Neural progenitor cell (in vitro differentiated cells): ENCODE measurements at regions not wholly inside any gene's neighbourhood (a gene's known extent, or its start where the extent isn't known, plus 50 kb on each side); places are given as distances from the start of the nearest gene placed in this dataset.
A peak's percentile ranks its signal among the peaks of the same experiment; 100 is the strongest.

ENCODE experiments used
- DNase-seq: peaks from one replicate; pipeline ENCODE4 v3.0.0-alpha.2; 2016; ENCODE audit warnings: low spot score
- H2AFZ ChIP-seq: fragments of 200-600 bp; sonication (generic); replicated peaks from 2 replicates; pipeline ENCODE4 v1.6.1; 2016; ENCODE audit warnings: antibody characterized with exemption
- H3F3A ChIP-seq: fragments of 200-600 bp; sonication (generic); 2 replicates; pipeline ENCODE4 v1.6.1; 2016; ENCODE audit warnings: antibody characterized with exemption, low read depth
- H3K27ac ChIP-seq: fragments of 200-600 bp; sonication (generic); 2 replicates; pipeline ENCODE4 v1.5.1; 2016; ENCODE audit warnings: mild to moderate bottlenecking
- H3K27me3 ChIP-seq: fragments of 200-600 bp; sonication (generic); 2 replicates; pipeline ENCODE4 v1.6.1; 2016; ENCODE audit warnings: mild to moderate bottlenecking, moderate library complexity
- H3K36me3 ChIP-seq: fragments of 200-600 bp; sonication (generic); 2 replicates; pipeline ENCODE4 v1.5.1; 2016
- H3K4me1 ChIP-seq: fragments of 200-600 bp; sonication (generic); 2 replicates; pipeline ENCODE4 v1.6.1; 2016; ENCODE audit warnings: mixed run types
- H3K4me2 ChIP-seq: fragments of 200-600 bp; sonication (generic); 2 replicates; pipeline ENCODE4 v1.6.1; 2016
- H3K4me3 ChIP-seq: fragments of 200-600 bp; sonication (generic); 2 replicates; pipeline ENCODE4 v1.5.1; 2016
- H3K79me2 ChIP-seq: fragments of 200-600 bp; sonication (generic); 2 replicates; pipeline ENCODE4 v1.6.1; 2016; ENCODE audit warnings: low read depth
- H3K9ac ChIP-seq: fragments of 200-600 bp; sonication (generic); 2 replicates; pipeline ENCODE4 v1.6.1; 2016
- H3K9me3 ChIP-seq: fragments of 200-600 bp; sonication (generic); 2 replicates; pipeline ENCODE4 v1.5.1; 2016; ENCODE audit warnings: low read depth
- H4K20me1 ChIP-seq: fragments of 200-600 bp; sonication (generic); 2 replicates; pipeline ENCODE4 v1.6.1; 2016; ENCODE audit warnings: low read depth
- H3K27ac Mint-ChIP-seq: 3 replicates; pipeline ENCODE4 v1.8.0; 2021; ENCODE audit warnings: mixed read lengths
- H3K27me3 Mint-ChIP-seq: 2 replicates; pipeline ENCODE4 v1.8.0; 2022; ENCODE audit warnings: low read depth, mild to moderate bottlenecking, inconsistent platforms, moderate library complexity, mixed read lengths; ENCODE audit not compliant: insufficient read depth
- H3K36me3 Mint-ChIP-seq: 3 replicates; pipeline ENCODE4 v1.8.0; 2021; ENCODE audit warnings: mixed read lengths
- H3K4me1 Mint-ChIP-seq: 3 replicates; pipeline ENCODE4 v1.8.0; 2021; ENCODE audit warnings: mixed read lengths
- H3K4me3 Mint-ChIP-seq: 3 replicates; pipeline ENCODE4 v1.8.0; 2021; ENCODE audit warnings: mild to moderate bottlenecking, moderate library complexity, mixed read lengths
- H3K9me3 Mint-ChIP-seq: 3 replicates; pipeline ENCODE4 v1.8.0; 2020; ENCODE audit warnings: mixed read lengths
- EZH2 ChIP-seq: fragments of 200-600 bp; sonication (generic); IDR thresholded peaks from 2 replicates; pipeline ENCODE4 v1.6.1; 2017; ENCODE audit warnings: antibody characterized with exemption, mild to moderate bottlenecking, moderate library complexity
- EZH2phosphoT487 ChIP-seq: fragments of 200-600 bp; sonication (generic); IDR thresholded peaks from 2 replicates; pipeline ENCODE4 v1.6.1; 2017; ENCODE audit warnings: antibody characterized with exemption
- TF ChIP-seq, protein P1 (sequence below): fragments of 200-600 bp; sonication (generic); IDR thresholded peaks from 2 replicates; pipeline ENCODE4 v1.5.1; 2017; ENCODE audit warnings: antibody characterized with exemption, mild to moderate bottlenecking

- Histone ChIP-seq H3K9ac (no peak overlapping the region), H3K27ac (no peak overlapping the region), H4K20me1 (no peaks in the 10 kb centered on the region), H2AFZ (peak overlapping the region; percentile 93), H3K36me3 (no peaks in the 10 kb centered on the region), H3K79me2 (no peaks in the 10 kb centered on the region), H3K27me3 (peaks cover 31% of the 10 kb centered on the region), H3K4me2 (peak overlapping the region; percentile 86), H3K4me1 (no peaks in the 10 kb centered on the region), H3K4me3 (peak overlapping the region; percentile 72), H3F3A (peaks cover 12% of the 10 kb centered on the region), H3K9me3 (no peaks in the 10 kb centered on the region)
- TF ChIP-seq, protein P1, sequence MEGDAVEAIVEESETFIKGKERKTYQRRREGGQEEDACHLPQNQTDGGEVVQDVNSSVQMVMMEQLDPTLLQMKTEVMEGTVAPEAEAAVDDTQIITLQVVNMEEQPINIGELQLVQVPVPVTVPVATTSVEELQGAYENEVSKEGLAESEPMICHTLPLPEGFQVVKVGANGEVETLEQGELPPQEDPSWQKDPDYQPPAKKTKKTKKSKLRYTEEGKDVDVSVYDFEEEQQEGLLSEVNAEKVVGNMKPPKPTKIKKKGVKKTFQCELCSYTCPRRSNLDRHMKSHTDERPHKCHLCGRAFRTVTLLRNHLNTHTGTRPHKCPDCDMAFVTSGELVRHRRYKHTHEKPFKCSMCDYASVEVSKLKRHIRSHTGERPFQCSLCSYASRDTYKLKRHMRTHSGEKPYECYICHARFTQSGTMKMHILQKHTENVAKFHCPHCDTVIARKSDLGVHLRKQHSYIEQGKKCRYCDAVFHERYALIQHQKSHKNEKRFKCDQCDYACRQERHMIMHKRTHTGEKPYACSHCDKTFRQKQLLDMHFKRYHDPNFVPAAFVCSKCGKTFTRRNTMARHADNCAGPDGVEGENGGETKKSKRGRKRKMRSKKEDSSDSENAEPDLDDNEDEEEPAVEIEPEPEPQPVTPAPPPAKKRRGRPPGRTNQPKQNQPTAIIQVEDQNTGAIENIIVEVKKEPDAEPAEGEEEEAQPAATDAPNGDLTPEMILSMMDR: no peak
- TF ChIP-seq EZH2: peak; percentile 5
- no peak for DNase-seq
- Mint-ChIP-seq H3K27me3 (peaks cover 10% of the 10 kb centered on the region), H3K9me3 (peaks cover 4% of the 10 kb centered on the region), H3K4me3 (peak overlapping the region; percentile 98), H3K36me3 (no peaks in the 10 kb centered on the region), H3K4me1 (peaks cover 9% of the 10 kb centered on the region), H3K27ac (no peak overlapping the region)
These were observed 143.6 kb upstream of the ZNF184 start for GRCh38 chr6:27616328-27617045.

GRCh38 chr6:27611451-27611850 lies 138.5 kb upstream of the ZNF184 start:
- H3K9me3 Mint-ChIP-seq: no peaks in the 10 kb centered on the region
- no peak overlapping the region for H2AFZ ChIP-seq
- peaks cover 23% of the 10 kb centered on the region for H3K27me3 ChIP-seq
- no peaks in the 10 kb centered on the region for H4K20me1 ChIP-seq
- no peaks in the 10 kb centered on the region for H3K79me2 ChIP-seq
- H3K27ac Mint-ChIP-seq: no peak overlapping the region
- TF ChIP-seq, protein P1: no peak
- no peak for TF ChIP-seq EZH2phosphoT487
- TF ChIP-seq EZH2: no peak
- peaks cover 6% of the 10 kb centered on the region for H3K4me1 Mint-ChIP-seq
- H3K4me1 ChIP-seq: no peaks in the 10 kb centered on the region
- no peak overlapping the region for H3K9ac ChIP-seq
- H3K27me3 Mint-ChIP-seq: peaks cover 3% of the 10 kb centered on the region
- H3K4me3 Mint-ChIP-seq: no peak overlapping the region
- H3K36me3 ChIP-seq: no peaks in the 10 kb centered on the region
- peaks cover 1% of the 10 kb centered on the region for H3F3A ChIP-seq
- no peak overlapping the region for H3K27ac ChIP-seq
- DNase-seq: no peak
- no peak overlapping the region for H3K4me3 ChIP-seq
- H3K9me3 ChIP-seq: no peaks in the 10 kb centered on the region
- no peak overlapping the region for H3K4me2 ChIP-seq
- no peaks in the 10 kb centered on the region for H3K36me3 Mint-ChIP-seq

GRCh38 chr6:27608916-27609883 lies 136.3 kb upstream of the ZNF184 start:
- no peak for TF ChIP-seq EZH2phosphoT487
- TF ChIP-seq, protein P1: peak; percentile 80
- H3K4me2 ChIP-seq: no peak overlapping the region
- Mint-ChIP-seq H3K27ac (no peak overlapping the region), H3K4me3 (peak overlapping the region; percentile 34), H3K4me1 (peaks cover 24% of the 10 kb centered on the region), H3K27me3 (peaks cover 15% of the 10 kb centered on the region), H3K9me3 (peaks cover 6% of the 10 kb centered on the region), H3K36me3 (peaks cover 5% of the 10 kb centered on the region)
- H3K4me3 ChIP-seq: no peak overlapping the region
- H3K9ac ChIP-seq: no peak overlapping the region
- H3K27me3 ChIP-seq: peaks cover 19% of the 10 kb centered on the region
- peaks cover 16% of the 10 kb centered on the region for H3F3A ChIP-seq
- no peaks in the 10 kb centered on the region for H3K4me1 ChIP-seq
- no peaks in the 10 kb centered on the region for H3K79me2 ChIP-seq
- peak; percentile 78 for DNase-seq
- no peak overlapping the region for H3K27ac ChIP-seq
- no peaks in the 10 kb centered on the region for H3K36me3 ChIP-seq
- no peak overlapping the region for H2AFZ ChIP-seq
- H4K20me1 ChIP-seq: no peaks in the 10 kb centered on the region
- no peaks in the 10 kb centered on the region for H3K9me3 ChIP-seq
